Liver (tissue), 8 donors: ENCODE measurements at regions not wholly inside any gene's neighbourhood (a gene's known extent, or its start where the extent isn't known, plus 50 kb on each side); places are given as distances from the start of the nearest gene placed in this dataset.

ENCODE experiments used
- DNase-seq: peaks from one replicate; pipeline ENCODE4 v3.0.0-alpha.2; 2017; ENCODE audit warnings: low spot score
- H3K27ac ChIP-seq, 2 donors: one replicate each; pipeline ENCODE4 v1.7.0; 2013; ENCODE audit warnings: inconsistent platforms in 2 of 2, low read length in 2 of 2, control low read depth in 1 of 2, low read depth in 1 of 2, mild to moderate bottlenecking in 1 of 2
- H3K27me3 ChIP-seq, 4 donors: one replicate each; pipeline versions ENCODE4 v1.6.1 to v1.7.0; 2013; ENCODE audit warnings: low read length in 3 of 4, inconsistent platforms in 1 of 4, mild to moderate bottlenecking in 1 of 4, moderate library complexity in 1 of 4; ENCODE audit not compliant: control insufficient read depth in 4 of 4, insufficient read depth in 4 of 4
- H3K36me3 ChIP-seq, 4 donors: one replicate each; pipeline versions ENCODE4 v1.6.1 to v1.7.0; 2013; ENCODE audit warnings: low read length in 3 of 4, mild to moderate bottlenecking in 3 of 4, low read depth in 1 of 4, moderate library complexity in 1 of 4; ENCODE audit not compliant: control insufficient read depth in 4 of 4, insufficient read depth in 3 of 4
- H3K4me1 ChIP-seq, 4 donors: one replicate each; pipeline versions ENCODE4 v1.6.1 to v1.7.0; 2013; ENCODE audit warnings: low read length in 3 of 4, mild to moderate bottlenecking in 3 of 4, moderate library complexity in 1 of 4; ENCODE audit not compliant: control insufficient read depth in 4 of 4, insufficient read depth in 4 of 4
- H3K4me3 ChIP-seq, 3 donors: one replicate each; pipeline versions ENCODE4 v1.6.1 to v1.7.0; 2013; ENCODE audit warnings: low read length in 3 of 3, control low read depth in 1 of 3, low read depth in 1 of 3, mild to moderate bottlenecking in 1 of 3
- H3K9ac ChIP-seq, 2 donors: one replicate each; pipeline ENCODE4 v1.7.0; 2013; ENCODE audit warnings: low read length in 2 of 2, mild to moderate bottlenecking in 2 of 2, moderate library complexity in 2 of 2, control low read depth in 1 of 2, low read depth in 1 of 2
- H3K9me3 ChIP-seq, 4 donors: one replicate each; pipeline versions ENCODE4 v1.6.1 to v1.7.0; 2013; ENCODE audit warnings: low read length in 3 of 4; ENCODE audit not compliant: control insufficient read depth in 4 of 4
- ATF3 ChIP-seq: IDR thresholded peaks from 2 replicates; pipeline ENCODE4 v1.6.1; 2016; ENCODE audit warnings: antibody characterized with exemption
- CTCF ChIP-seq: fragments of 150-350 bp; IDR thresholded peaks from 2 replicates; pipeline ENCODE4 v1.5.1; 2017; ENCODE audit warnings: improper control_type of control experiment, low read depth, low read length; ENCODE audit not compliant: missing input control
- EGR1 ChIP-seq, 2 donors: IDR thresholded peaks; 2 replicates each; pipeline ENCODE4 v1.6.1; 2016 to 2018; ENCODE audit warnings: antibody characterized with exemption in 2 of 2, low read depth in 2 of 2
- FOXA1 ChIP-seq: IDR thresholded peaks from 2 replicates; pipeline ENCODE4 v1.6.1; 2016; ENCODE audit warnings: antibody characterized with exemption
- HNF4G ChIP-seq: IDR thresholded peaks from 2 replicates; pipeline ENCODE4 v1.6.1; 2016; ENCODE audit warnings: antibody characterized with exemption
- JUND ChIP-seq, 2 donors: IDR thresholded peaks; 2 replicates each; pipeline ENCODE4 v1.6.1; 2016; ENCODE audit warnings: antibody characterized with exemption in 2 of 2
- RAD21 ChIP-seq, 2 donors: IDR thresholded peaks; 2 replicates each; pipeline ENCODE4 v1.6.1; 2016; ENCODE audit warnings: antibody characterized with exemption in 2 of 2, mild to moderate bottlenecking in 2 of 2
- REST ChIP-seq: IDR thresholded peaks from 2 replicates; pipeline ENCODE4 v1.6.1; 2016; ENCODE audit warnings: antibody characterized with exemption, mild to moderate bottlenecking
- RXRA ChIP-seq, 2 donors: IDR thresholded peaks; 2 replicates each; pipeline ENCODE4 v1.6.1; 2017 to 2018; ENCODE audit warnings: antibody characterized with exemption in 2 of 2, mild to moderate bottlenecking in 1 of 2
- SP1 ChIP-seq: IDR thresholded peaks from 2 replicates; pipeline ENCODE4 v1.6.1; 2018; ENCODE audit warnings: antibody characterized with exemption, mild to moderate bottlenecking
- ZBTB33 ChIP-seq: IDR thresholded peaks from 2 replicates; pipeline ENCODE4 v1.6.1; 2016; ENCODE audit warnings: antibody characterized with exemption
- WGBS: extraction: QIAGEN DNeasy Blood & Tissue Kit; methylation state at CpG from one replicate; pipeline ENCODE4 v1.1.7; 2013; 5-methylcytosine and 5-hydroxymethylcytosine counted together
- donor health status: healthy.
- donor health status: healthy.
- donor health status: healthy.
- donor health status: healthy.
- donor health status: healthy.

- TF ChIP-seq REST (no peak), FOXA1 (no peak), RAD21 (IDR thresholded peaks at IDR 0.05) (no peak)
These were observed 167.8 kb upstream of the APCDD1 start (continued) for GRCh38 chr18:10286580-10287150.

GRCh38 chr18:10289251-10289650, 165.2 kb upstream of the APCDD1 start:
- Histone ChIP-seq H3K27ac (no peak overlapping the region), H3K9ac (no peak overlapping the region), H3K4me1 (peaks cover 0 to 2% (median 0%) of the 10 kb centered on the region in 4 donors), H3K27me3 (no peaks in the 10 kb centered on the region), H3K9me3 (peaks cover 0 to 13% (median 3%) of the 10 kb centered on the region in 4 donors), H3K36me3 (no peaks in the 10 kb centered on the region), H3K4me3 (no peak overlapping the region)
- no peak for TF ChIP-seq ATF3
- TF ChIP-seq JUND (IDR thresholded peaks at IDR 0.05) = no peak
- TF ChIP-seq ZBTB33 = no peak
- TF ChIP-seq CTCF = no peak
- no peak for TF ChIP-seq RXRA (IDR thresholded peaks at IDR 0.05)
- no peak for TF ChIP-seq EGR1 (IDR thresholded peaks at IDR 0.05; ENCODE audit: low read depth in 2 of 2)
- no peak for TF ChIP-seq SP1
- no peak for TF ChIP-seq RAD21 (IDR thresholded peaks at IDR 0.05)
- no peak for TF ChIP-seq HNF4G
- no peak for DNase-seq
- 87% methylated on average over 4 of the region's 4 CpGs for WGBS

GRCh38 chr18:10289951-10290637, 164.3 kb upstream of the APCDD1 start:
- no peaks in the 10 kb centered on the region for H3K36me3 ChIP-seq
- 73% methylated on average over 7 of the region's 7 CpGs for WGBS
- H3K27me3 ChIP-seq = no peaks in the 10 kb centered on the region
- H3K27ac ChIP-seq = no peak overlapping the region
- H3K4me1 ChIP-seq = peaks cover 0 to 2% (median 0%) of the 10 kb centered on the region in 4 donors
- H3K9me3 ChIP-seq = peaks cover 0 to 13% (median 3%) of the 10 kb centered on the region in 4 donors
- TF ChIP-seq RXRA (IDR thresholded peaks at IDR 0.05) = no peak
- TF ChIP-seq RAD21 (IDR thresholded peaks at IDR 0.05) = no peak
- TF ChIP-seq HNF4G = no peak
- H3K4me3 ChIP-seq = no peak overlapping the region
- no peak for DNase-seq
- H3K9ac ChIP-seq = no peak overlapping the region
